HFFc6 (cell line): ENCODE measurements at regions not wholly inside any gene's neighbourhood (a gene's known extent, or its start where the extent isn't known, plus 50 kb on each side); places are given as distances from the start of the nearest gene placed in this dataset.
A peak's percentile ranks its signal among the peaks of the same experiment; 100 is the strongest.

Source experiments
- DNase-seq: peaks from one replicate; pipeline ENCODE4 v3.0.0-alpha.2; 2018
- H3K27ac Mint-ChIP-seq: 2 replicates; pipeline ENCODE4 v1.8.0; 2020; ENCODE audit warnings: mild to moderate bottlenecking, mixed read lengths
- H3K27me3 Mint-ChIP-seq: 2 replicates; pipeline ENCODE4 v1.8.0; 2021; ENCODE audit warnings: mild to moderate bottlenecking, moderate library complexity, mixed read lengths; ENCODE audit not compliant: insufficient read depth
- H3K36me3 Mint-ChIP-seq: 2 replicates; pipeline ENCODE4 v1.8.0; 2021; ENCODE audit warnings: low read depth, mixed read lengths
- H3K4me1 Mint-ChIP-seq: 2 replicates; pipeline ENCODE4 v1.8.0; 2020; ENCODE audit warnings: low read depth, mixed read lengths
- H3K4me3 Mint-ChIP-seq: 2 replicates; pipeline ENCODE4 v1.8.0; 2020; ENCODE audit warnings: mild to moderate bottlenecking, moderate library complexity, mixed read lengths
- H3K9me3 Mint-ChIP-seq: 2 replicates; pipeline ENCODE4 v1.8.0; 2020; ENCODE audit warnings: mild to moderate bottlenecking, mixed read lengths
- TF ChIP-seq, protein P1 (sequence below): fragments of 200-600 bp; sonication (generic); IDR thresholded peaks from 2 replicates; pipeline ENCODE4 v1.5.0; 2021; ENCODE audit warnings: antibody characterized with exemption, mild to moderate bottlenecking

DNA sequence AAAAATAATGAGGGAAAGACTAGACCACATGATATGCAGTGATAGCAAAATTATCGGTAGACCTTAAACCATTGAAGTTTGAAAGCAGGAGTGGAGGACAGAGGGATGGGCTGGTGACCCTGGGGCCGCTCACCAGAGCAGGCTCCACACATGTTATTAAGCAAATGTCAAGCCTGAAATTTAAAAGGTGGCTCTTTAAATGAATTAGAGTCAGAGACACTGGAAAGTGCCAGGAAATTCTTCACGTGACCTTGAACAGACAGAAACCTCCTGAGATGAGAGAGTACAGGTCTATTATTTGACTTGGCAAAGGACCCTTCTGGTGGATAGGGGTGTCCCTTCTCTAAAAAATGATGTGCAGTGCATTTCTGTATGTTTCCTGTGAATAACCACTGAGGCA, 111.0 kb upstream of the CPEB4 start:
- peaks cover 33% of the 10 kb centered on the region for H3K4me1 Mint-ChIP-seq
- no peaks in the 10 kb centered on the region for H3K36me3 Mint-ChIP-seq
- no peaks in the 10 kb centered on the region for H3K9me3 Mint-ChIP-seq
- H3K27me3 Mint-ChIP-seq = no peaks in the 10 kb centered on the region; the same call in 1 of the 2 replicates
- no peak overlapping the region for H3K4me3 Mint-ChIP-seq
- no peak for DNase-seq
- no peak overlapping the region for H3K27ac Mint-ChIP-seq
- TF ChIP-seq, protein P1, sequence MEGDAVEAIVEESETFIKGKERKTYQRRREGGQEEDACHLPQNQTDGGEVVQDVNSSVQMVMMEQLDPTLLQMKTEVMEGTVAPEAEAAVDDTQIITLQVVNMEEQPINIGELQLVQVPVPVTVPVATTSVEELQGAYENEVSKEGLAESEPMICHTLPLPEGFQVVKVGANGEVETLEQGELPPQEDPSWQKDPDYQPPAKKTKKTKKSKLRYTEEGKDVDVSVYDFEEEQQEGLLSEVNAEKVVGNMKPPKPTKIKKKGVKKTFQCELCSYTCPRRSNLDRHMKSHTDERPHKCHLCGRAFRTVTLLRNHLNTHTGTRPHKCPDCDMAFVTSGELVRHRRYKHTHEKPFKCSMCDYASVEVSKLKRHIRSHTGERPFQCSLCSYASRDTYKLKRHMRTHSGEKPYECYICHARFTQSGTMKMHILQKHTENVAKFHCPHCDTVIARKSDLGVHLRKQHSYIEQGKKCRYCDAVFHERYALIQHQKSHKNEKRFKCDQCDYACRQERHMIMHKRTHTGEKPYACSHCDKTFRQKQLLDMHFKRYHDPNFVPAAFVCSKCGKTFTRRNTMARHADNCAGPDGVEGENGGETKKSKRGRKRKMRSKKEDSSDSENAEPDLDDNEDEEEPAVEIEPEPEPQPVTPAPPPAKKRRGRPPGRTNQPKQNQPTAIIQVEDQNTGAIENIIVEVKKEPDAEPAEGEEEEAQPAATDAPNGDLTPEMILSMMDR = no peak

- Mint-ChIP-seq H3K9me3 (no peaks in the 10 kb centered on the region), H3K27ac (no peak overlapping the region), H3K4me1 (peaks cover 38% of the 10 kb centered on the region), H3K36me3 (no peaks in the 10 kb centered on the region), H3K4me3 (no peak overlapping the region), H3K27me3 (no peaks in the 10 kb centered on the region)
- TF ChIP-seq, protein P1 = no peak
- DNase-seq = no peak
Measured at GRCh38 chr5:173777674-173778073, 110.5 kb upstream of the CPEB4 start.

- no peak for DNase-seq
- TF ChIP-seq, protein P1 = no peak
- peaks cover 44% of the 10 kb centered on the region for H3K4me1 Mint-ChIP-seq
- no peak overlapping the region for H3K27ac Mint-ChIP-seq
- H3K27me3 Mint-ChIP-seq = no peaks in the 10 kb centered on the region
- no peak overlapping the region for H3K4me3 Mint-ChIP-seq
- H3K9me3 Mint-ChIP-seq = no peaks in the 10 kb centered on the region
- no peaks in the 10 kb centered on the region for H3K36me3 Mint-ChIP-seq
Measured at GRCh38 chr5:173778152-173778782, 109.9 kb upstream of the CPEB4 start.

DNA sequence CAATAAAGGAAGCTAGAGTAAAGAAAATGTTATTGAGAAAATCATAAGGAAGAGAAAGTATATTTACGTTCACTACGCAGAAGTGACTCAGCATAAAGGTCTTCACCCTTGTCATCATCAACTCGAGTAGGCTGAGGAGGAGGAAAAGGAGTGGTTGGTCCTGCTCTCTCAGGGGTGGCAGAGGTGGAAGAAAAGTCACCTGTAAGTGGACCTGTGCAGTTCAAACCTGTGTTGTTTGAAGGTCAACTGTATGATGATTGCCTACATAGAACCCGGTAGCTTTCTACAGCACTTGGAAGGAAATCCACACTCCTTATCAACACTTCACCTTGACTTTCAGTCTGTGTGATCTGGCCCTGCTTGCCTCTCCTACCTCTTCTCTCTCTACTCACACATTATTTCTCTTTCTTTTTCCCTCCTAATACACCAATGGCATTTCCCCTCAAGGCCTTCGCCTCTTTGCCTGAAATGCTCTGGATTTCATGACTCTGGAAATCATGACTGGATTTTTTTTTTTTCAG, 109.3 kb upstream of the CPEB4 start:
- H3K27ac Mint-ChIP-seq = no peak overlapping the region

DNA sequence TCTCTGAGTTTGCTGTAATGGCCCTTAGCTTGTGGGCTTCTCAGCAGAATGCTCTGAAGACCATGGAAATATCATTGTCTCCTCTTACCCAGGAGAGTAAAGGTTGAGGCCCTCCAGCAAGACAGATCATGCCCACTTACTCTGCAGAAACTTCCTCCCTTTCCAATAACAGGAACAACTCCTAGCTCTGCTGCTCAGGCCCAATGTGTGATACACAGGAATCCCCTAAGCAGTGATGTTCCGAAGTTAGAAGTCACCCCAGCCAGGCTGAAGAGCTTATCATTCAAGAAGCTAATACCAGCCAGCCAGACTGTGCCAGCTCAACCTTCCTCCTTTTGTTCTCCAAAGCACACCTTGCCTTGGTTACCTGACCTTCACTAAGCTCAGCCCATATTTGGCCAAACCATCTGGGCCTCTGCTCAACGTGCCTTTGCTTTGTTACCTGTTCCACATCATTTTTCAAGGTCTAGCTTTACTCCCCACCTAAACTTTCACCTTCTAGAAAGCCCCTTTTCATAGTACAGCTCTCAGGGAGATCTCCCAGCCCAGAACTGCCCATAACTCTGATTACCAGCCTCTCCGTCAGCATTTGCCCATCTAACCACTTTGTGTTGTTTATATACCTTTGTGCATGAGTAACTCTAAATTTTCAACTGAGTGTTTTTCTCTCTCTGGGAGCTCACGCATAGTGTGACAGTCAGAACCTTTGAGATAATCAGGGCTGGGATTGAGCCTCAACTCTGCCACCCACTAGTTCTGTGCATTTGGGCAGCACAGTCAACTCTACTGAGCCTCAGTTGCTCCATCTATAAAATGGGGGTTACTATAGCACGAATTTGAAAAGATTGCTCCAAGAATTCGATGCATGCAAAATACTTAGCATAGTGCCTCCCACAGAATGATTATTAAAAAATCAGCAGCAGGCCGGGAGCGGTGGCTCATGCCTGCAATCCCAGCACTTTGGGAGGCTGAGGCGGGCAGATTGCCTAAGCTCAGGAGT, 107.6 kb upstream of the CPEB4 start:
- H3K27ac Mint-ChIP-seq = peak overlapping the region; percentile 99
- H3K27me3 Mint-ChIP-seq = no peaks in the 10 kb centered on the region; the same call in 1 of the 2 replicates
- H3K9me3 Mint-ChIP-seq = no peaks in the 10 kb centered on the region
- no peaks in the 10 kb centered on the region for H3K36me3 Mint-ChIP-seq
- peaks cover 48% of the 10 kb centered on the region for H3K4me1 Mint-ChIP-seq
- H3K4me3 Mint-ChIP-seq = no peak overlapping the region
- TF ChIP-seq, protein P1 = no peak
- DNase-seq = no peak

More for the DNA sequence above, 109.3 kb upstream of the CPEB4 start:
- no peak for DNase-seq
- H3K4me3 Mint-ChIP-seq = no peak overlapping the region
- H3K36me3 Mint-ChIP-seq = no peaks in the 10 kb centered on the region
- no peaks in the 10 kb centered on the region for H3K9me3 Mint-ChIP-seq
- peaks cover 48% of the 10 kb centered on the region for H3K4me1 Mint-ChIP-seq
- no peaks in the 10 kb centered on the region for H3K27me3 Mint-ChIP-seq
- TF ChIP-seq, protein P1 = no peak
